Fibroblast of lung (primary cell): ENCODE measurements at regions not wholly inside any gene's neighbourhood (a gene's known extent, or its start where the extent isn't known, plus 50 kb on each side); places are given as distances from the start of the nearest gene placed in this dataset.

Experiments used
- EZH2 ChIP-seq: IDR thresholded peaks from 2 replicates; pipeline ENCODE4 v1.5.1; 2012; ENCODE audit warnings: low read length, control low read depth, mild to moderate bottlenecking; ENCODE audit errors: missing control alignments
- TF ChIP-seq, protein P1 (sequence below), 2 donors: IDR thresholded peaks in 1 of 2; conservative IDR thresholded peaks in 1 of 2; 1 replicate in 1 of 2; 2 replicates in 1 of 2; pipeline ENCODE4 v1.5.1; 2011 to 2012; ENCODE audit warnings: low read length in 2 of 2, control low read depth in 1 of 2, inconsistent platforms in 1 of 2, low read depth in 1 of 2, mild to moderate bottlenecking in 1 of 2

DNA sequence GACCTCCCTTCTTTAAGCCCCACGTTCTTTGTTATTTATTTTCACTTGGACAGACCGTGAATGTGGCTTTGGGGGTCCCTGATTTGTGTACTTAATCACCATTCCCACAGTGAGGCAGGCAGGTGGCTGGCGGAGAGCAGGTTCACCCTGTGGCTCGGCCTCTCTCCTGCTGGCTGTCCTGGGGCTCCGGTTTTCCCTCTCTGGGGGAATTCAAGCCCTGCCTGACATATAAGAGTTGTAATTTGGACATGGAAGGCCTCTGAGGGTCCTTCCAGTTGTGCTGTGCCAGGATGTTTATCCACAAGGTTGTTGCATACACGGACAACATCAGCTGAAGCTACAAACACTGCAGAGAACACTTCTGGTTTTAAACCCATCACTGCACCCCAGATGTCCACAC is 824.5 kb downstream of the TBC1D22A start:
- TF ChIP-seq, protein P1, sequence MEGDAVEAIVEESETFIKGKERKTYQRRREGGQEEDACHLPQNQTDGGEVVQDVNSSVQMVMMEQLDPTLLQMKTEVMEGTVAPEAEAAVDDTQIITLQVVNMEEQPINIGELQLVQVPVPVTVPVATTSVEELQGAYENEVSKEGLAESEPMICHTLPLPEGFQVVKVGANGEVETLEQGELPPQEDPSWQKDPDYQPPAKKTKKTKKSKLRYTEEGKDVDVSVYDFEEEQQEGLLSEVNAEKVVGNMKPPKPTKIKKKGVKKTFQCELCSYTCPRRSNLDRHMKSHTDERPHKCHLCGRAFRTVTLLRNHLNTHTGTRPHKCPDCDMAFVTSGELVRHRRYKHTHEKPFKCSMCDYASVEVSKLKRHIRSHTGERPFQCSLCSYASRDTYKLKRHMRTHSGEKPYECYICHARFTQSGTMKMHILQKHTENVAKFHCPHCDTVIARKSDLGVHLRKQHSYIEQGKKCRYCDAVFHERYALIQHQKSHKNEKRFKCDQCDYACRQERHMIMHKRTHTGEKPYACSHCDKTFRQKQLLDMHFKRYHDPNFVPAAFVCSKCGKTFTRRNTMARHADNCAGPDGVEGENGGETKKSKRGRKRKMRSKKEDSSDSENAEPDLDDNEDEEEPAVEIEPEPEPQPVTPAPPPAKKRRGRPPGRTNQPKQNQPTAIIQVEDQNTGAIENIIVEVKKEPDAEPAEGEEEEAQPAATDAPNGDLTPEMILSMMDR (conservative IDR thresholded peaks at IDR 0.05 in 1 of 2, IDR thresholded peaks at IDR 0.05 in 1 of 2; ENCODE audit: low read depth in 1 of 2, low read length in 2 of 2): no peak
- TF ChIP-seq EZH2: no peak
